Osteocyte (in vitro differentiated cells): ENCODE measurements at regions not wholly inside any gene's neighbourhood (a gene's known extent, or its start where the extent isn't known, plus 50 kb on each side); places are given as distances from the start of the nearest gene placed in this dataset.

ENCODE experiments used
- DNase-seq: peaks from one replicate; pipeline ENCODE4 v3.0.0; 2021; ENCODE audit warnings: mixed read lengths; ENCODE audit not compliant: unreplicated experiment; ENCODE audit errors: extremely low spot score
- H3K27ac Mint-ChIP-seq: one replicate; pipeline ENCODE4 v1.8.0; 2021; ENCODE audit warnings: mild to moderate bottlenecking, mixed read lengths; ENCODE audit not compliant: unreplicated experiment
- H3K27me3 Mint-ChIP-seq: one replicate; pipeline ENCODE4 v1.8.0; 2021; ENCODE audit warnings: mixed read lengths; ENCODE audit not compliant: unreplicated experiment
- H3K36me3 Mint-ChIP-seq: one replicate; pipeline ENCODE4 v1.8.0; 2021; ENCODE audit warnings: mixed read lengths; ENCODE audit not compliant: unreplicated experiment
- H3K4me1 Mint-ChIP-seq: one replicate; pipeline ENCODE4 v1.8.0; 2021; ENCODE audit warnings: mixed read lengths; ENCODE audit not compliant: unreplicated experiment
- H3K4me3 Mint-ChIP-seq: one replicate; pipeline ENCODE4 v1.8.0; 2021; ENCODE audit warnings: mild to moderate bottlenecking, moderate library complexity, mixed read lengths; ENCODE audit not compliant: unreplicated experiment
- H3K9me3 Mint-ChIP-seq: one replicate; pipeline ENCODE4 v1.8.0; 2021; ENCODE audit warnings: mixed read lengths; ENCODE audit not compliant: unreplicated experiment
- TF ChIP-seq, protein P1 (sequence below): fragments of 200-600 bp; sonication (generic); IDR thresholded peaks from 2 replicates; pipeline ENCODE4 v1.5.0; 2021; ENCODE audit warnings: antibody characterized with exemption, mild to moderate bottlenecking, moderate library complexity

DNA sequence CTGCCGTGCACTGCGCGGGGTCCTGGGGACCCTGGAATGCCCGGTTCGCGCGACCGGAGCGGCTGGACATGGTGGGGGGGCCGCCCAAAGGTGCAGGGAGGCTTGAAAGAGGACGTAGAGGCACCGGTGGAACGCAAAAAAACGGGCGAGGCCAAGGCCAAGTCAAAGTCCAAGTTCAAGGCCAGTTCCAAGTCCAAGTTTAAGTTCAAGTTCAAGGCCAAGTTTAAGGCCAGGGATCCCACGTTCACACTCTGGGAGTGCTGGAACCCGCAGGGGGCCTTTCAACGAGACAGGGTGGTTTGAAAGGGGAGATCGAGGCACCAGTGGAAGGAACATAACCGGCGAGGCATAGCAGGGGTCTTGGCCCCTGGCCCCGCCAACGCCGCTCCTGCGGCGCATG lies 317.6 kb downstream of the ALG10 start:
- H3K27me3 Mint-ChIP-seq: no peaks in the 10 kb centered on the region
- TF ChIP-seq, protein P1, sequence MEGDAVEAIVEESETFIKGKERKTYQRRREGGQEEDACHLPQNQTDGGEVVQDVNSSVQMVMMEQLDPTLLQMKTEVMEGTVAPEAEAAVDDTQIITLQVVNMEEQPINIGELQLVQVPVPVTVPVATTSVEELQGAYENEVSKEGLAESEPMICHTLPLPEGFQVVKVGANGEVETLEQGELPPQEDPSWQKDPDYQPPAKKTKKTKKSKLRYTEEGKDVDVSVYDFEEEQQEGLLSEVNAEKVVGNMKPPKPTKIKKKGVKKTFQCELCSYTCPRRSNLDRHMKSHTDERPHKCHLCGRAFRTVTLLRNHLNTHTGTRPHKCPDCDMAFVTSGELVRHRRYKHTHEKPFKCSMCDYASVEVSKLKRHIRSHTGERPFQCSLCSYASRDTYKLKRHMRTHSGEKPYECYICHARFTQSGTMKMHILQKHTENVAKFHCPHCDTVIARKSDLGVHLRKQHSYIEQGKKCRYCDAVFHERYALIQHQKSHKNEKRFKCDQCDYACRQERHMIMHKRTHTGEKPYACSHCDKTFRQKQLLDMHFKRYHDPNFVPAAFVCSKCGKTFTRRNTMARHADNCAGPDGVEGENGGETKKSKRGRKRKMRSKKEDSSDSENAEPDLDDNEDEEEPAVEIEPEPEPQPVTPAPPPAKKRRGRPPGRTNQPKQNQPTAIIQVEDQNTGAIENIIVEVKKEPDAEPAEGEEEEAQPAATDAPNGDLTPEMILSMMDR: no peak
- H3K9me3 Mint-ChIP-seq: peaks cover 6% of the 10 kb centered on the region
- no peak overlapping the region for H3K4me3 Mint-ChIP-seq
- H3K4me1 Mint-ChIP-seq: no peaks in the 10 kb centered on the region
- no peak overlapping the region for H3K27ac Mint-ChIP-seq
- H3K36me3 Mint-ChIP-seq: no peaks in the 10 kb centered on the region
- no peak for DNase-seq

DNA sequence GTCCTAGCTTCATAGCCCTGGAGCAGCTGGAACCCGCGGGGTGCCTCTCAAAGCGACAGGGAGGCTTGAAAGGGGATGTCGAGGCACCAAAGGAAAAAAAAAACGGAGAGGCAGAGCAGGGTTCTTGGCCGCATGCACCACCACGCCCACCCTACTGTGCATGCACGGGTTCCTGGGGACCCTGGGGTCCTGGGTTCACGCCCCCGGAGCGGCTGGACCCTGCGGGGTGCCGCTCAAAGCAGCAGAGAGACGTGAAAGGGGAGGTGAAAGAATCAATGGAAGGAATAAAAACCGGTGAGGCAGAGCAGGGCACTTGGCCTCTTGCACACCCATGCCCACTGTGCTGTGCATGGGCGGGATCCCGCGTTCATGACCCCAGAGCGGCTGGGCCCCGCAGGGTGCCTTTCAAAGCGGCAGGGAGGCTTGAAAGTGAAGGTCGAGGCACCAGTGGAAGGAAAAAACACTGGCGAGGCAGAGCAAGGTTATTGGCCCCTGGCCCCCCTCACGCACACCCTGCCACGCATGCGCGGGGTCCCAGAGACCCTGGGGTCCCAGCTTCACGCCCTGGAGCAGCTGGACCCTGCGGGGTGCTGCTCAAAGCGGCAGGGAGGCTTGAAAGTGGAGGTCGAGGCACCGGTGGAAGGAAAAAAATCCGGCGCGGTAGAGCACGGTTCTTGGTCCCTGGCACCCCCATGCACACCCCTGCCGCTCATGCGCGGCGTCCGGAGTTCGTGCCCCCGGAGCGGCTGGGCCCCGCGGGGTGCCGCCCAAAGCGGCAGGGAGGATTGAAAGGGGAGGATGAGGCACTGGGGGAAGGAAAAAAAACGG lies 318.5 kb downstream of the ALG10 start:
- no peaks in the 10 kb centered on the region for H3K27me3 Mint-ChIP-seq
- no peak overlapping the region for H3K27ac Mint-ChIP-seq
- no peak for DNase-seq
- peaks cover 6% of the 10 kb centered on the region for H3K9me3 Mint-ChIP-seq
- H3K4me1 Mint-ChIP-seq: no peaks in the 10 kb centered on the region
- H3K36me3 Mint-ChIP-seq: no peaks in the 10 kb centered on the region
- H3K4me3 Mint-ChIP-seq: no peak overlapping the region
- TF ChIP-seq, protein P1: no peak

DNA sequence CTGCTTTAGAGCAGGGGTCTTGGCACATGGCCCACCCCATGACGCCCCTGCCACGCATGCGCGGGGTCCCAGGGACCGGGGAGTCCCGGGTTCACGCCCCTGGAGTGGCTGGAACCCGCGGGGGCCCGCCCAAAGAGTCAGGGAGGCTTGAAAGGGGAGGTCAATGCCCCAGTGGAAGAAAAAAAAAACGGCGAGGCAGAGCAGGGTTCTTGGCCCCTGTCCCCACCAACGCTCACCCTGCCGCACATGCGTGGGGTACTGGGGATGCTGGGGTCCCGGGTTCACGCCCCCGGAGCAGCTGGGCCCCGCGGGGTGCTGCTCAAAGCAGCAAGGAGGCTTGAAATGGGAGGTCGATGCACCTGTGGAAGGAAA lies 319.1 kb downstream of the ALG10 start:
- H3K4me1 Mint-ChIP-seq: no peaks in the 10 kb centered on the region
- no peak for DNase-seq
- TF ChIP-seq, protein P1: no peak
- no peak overlapping the region for H3K27ac Mint-ChIP-seq
- H3K9me3 Mint-ChIP-seq: peaks cover 6% of the 10 kb centered on the region
- H3K4me3 Mint-ChIP-seq: no peak overlapping the region
- no peaks in the 10 kb centered on the region for H3K36me3 Mint-ChIP-seq
- H3K27me3 Mint-ChIP-seq: no peaks in the 10 kb centered on the region

- TF ChIP-seq, protein P1: no peak
- peaks cover 6% of the 10 kb centered on the region for H3K9me3 Mint-ChIP-seq
- H3K27ac Mint-ChIP-seq: no peak overlapping the region
- H3K36me3 Mint-ChIP-seq: no peaks in the 10 kb centered on the region
- H3K27me3 Mint-ChIP-seq: no peaks in the 10 kb centered on the region
- no peaks in the 10 kb centered on the region for H3K4me1 Mint-ChIP-seq
- DNase-seq: no peak
- H3K4me3 Mint-ChIP-seq: no peak overlapping the region
Observed at GRCh38 chr12:34342048-34342447, 319.8 kb downstream of the ALG10 start.

GRCh38 chr12:34343345-34343744 lies 321.0 kb downstream of the ALG10 start:
- H3K4me3 Mint-ChIP-seq: no peak overlapping the region
- H3K36me3 Mint-ChIP-seq: no peaks in the 10 kb centered on the region
- no peak overlapping the region for H3K27ac Mint-ChIP-seq
- H3K27me3 Mint-ChIP-seq: no peaks in the 10 kb centered on the region
- no peaks in the 10 kb centered on the region for H3K9me3 Mint-ChIP-seq
- no peaks in the 10 kb centered on the region for H3K4me1 Mint-ChIP-seq
- TF ChIP-seq, protein P1: no peak
- no peak for DNase-seq
